Ureter (tissue), 1 donor: ENCODE measurements at regions not wholly inside any gene's neighbourhood (a gene's known extent, or its start where the extent isn't known, plus 50 kb on each side); places are given as distances from the start of the nearest gene placed in this dataset.

Source experiments
- DNase-seq: peaks from one replicate; pipeline ENCODE4 v3.0.0-alpha.2; 2020; ENCODE audit warnings: low spot score
- donor health status: DM: yes; HTN: yes; CAD: no.

DNA sequence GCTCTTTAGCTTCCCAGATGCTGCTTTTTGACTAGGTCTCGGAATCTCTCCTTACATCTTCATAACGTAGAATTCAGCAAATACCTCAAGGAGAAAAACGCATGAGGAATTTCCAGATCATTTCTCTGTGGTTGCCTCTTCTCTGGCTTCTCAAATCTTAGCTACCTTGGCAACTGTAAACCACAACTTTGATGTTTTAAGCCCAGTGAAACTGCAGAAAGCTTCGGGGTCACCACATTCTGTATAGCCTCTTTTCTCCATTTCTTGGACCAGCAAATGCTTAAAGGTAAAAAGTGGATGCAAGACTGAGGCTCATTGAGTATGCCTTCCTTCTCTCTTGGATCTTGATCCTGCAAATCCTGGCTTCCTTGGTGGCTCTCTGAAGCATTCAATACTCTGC, 125.5 kb upstream of the FBXL4 start:
- no peak for DNase-seq

DNA sequence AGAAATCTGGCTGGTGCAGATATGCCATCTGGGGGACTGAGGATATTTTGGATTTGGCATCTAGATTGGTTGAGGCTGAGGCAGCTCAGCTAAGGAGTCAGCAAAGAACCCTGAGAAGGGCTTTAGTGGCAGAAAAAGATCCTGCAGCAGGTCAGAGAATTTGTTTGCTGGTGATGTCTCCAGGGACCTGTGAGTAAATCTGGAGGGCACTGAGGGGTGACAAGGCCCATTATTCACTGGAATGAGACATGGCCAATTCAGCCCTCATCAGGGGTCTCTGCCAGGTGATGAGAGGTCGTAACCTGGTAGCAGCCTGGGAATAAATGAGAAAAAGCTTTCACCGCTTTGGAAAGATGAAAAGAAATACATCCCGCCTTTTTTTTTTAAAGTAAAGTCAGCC, 118.3 kb upstream of the FBXL4 start:
- DNase-seq, result no peak

DNA sequence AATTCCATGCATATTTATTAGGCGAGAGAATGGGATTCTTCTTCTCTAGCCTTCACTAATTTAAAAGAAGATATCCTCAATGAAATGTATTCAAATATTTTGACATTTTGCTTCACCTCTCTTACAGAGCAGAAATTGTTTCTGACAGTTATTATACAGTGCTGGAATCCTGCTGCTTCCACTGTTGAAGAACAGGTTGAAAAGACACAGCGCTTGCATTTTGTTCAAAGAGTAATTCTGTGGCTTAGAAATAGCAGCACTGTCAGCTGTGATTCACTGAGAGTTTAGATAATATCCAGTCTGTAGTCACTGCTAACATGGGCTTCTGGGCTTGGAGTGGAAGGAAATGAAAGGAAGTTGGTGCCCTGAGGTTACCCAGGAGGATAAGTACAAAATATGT, 117.1 kb upstream of the FBXL4 start:
- no peak for DNase-seq

DNA sequence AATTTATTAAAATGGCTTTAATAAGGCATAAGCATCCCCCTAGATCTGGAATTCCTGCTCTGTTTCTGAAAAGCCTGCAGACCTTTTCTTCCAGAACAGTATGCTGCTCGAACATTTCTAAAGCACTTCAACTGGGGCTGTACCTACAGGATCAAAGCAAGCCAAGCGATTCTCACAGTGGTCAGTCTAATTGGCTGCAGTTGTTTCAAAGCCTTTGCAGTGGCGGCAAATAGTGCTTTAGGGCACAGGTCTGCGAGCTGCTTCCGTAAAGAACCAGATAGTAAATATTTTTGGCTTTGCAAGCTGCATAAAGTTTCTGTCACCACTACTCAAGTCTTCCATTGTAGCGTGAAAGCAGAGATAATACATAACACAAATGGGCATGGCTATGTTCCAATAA, 88.9 kb upstream of the FBXL4 start:
- no peak for DNase-seq

DNA sequence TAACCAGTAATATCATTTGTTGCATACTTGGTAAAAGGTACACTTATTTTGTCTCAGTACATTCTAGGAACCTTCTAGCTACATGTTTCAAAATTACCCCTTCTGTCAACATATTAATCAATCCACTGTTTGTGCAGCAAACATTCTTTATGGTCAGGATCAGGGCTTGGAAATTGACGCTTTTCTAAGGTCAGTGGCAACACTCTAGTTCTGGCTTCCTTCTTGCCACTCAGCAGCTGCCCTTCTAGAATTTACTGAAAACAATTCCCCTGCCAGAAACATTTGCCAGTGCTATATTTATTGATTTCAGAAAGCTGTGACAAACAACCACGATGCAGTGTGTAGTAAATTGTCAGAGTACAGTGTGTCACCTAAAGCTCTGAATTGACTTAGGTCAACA, 84.7 kb upstream of the FBXL4 start:
- no peak for DNase-seq

DNA sequence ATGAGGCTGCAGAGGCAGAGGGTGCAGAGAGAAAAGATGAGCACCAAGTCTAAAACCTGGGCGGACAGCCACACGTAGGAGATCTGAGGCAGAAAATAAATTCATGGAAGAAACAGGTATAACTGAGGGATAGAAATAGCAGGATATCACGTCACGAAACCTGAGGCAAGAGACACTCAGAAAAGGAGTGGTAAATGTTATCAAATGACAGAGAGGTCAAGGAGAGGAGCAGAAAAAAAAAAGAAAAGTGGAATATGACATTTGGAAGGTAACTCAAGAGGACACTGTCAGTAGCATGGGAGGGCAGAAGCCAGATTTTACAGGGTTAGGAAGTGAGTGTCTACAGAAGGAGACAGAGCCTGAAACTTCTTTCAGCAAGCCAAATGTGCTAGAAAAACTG, 84.2 kb upstream of the FBXL4 start:
- no peak for DNase-seq

DNA sequence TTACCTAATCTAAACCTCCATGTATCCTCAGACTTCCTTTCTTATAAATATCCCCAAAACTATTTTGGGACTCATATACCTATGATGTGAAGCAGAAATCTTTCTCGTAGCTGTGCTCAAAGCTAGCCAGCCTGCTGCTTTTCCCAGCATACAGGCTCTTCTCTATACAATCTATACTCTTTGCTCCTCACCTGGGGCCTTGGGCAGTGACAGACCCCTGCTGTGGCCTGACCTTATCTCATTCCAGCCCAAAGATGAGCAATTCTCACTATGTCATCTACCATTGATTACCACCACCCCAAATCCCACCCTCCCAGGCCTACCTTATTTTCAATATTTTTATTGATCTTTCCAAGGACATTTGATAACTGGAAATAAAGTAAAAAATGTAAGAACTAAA, 83.2 kb upstream of the FBXL4 start:
- DNase-seq, result no peak

DNA sequence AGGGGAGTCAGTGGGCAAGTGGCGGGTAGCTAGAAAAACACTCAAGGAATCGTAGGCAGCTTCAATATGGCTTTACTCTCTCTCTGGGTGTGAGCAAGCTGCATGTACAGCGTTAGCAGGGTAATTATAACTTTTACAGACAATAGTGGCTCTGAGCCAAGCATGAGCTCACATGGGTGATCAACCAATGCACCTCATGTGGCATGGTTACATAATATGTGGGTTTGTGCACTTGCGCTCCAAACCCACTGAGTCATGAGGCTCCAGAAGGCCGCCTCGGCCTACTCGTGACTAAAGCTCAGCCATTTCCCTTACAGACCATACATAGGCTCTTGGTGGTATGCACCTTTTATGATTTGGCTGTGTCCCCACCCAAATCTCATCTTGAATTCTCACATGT, 78.4 kb upstream of the FBXL4 start:
- no peak for DNase-seq

DNA sequence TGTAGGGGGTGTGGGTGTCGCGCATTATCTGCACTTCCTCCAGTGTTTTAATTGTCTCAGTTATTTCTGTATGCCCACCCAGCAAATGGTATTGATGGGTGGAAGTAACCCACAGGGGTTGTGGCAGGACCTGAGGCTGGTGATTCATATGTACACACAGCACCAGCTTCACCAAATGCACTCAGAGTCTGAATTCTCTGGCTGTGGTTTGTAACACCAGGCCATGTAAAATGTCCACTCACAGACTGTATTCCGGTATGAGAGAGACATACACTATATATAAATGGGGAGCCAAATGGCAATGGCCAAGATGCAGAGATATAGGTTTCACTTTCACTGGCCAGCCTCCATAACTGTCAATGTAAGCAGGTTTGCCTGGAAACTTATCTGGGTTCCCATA, 76.3 kb upstream of the FBXL4 start:
- DNase-seq, result no peak

DNA sequence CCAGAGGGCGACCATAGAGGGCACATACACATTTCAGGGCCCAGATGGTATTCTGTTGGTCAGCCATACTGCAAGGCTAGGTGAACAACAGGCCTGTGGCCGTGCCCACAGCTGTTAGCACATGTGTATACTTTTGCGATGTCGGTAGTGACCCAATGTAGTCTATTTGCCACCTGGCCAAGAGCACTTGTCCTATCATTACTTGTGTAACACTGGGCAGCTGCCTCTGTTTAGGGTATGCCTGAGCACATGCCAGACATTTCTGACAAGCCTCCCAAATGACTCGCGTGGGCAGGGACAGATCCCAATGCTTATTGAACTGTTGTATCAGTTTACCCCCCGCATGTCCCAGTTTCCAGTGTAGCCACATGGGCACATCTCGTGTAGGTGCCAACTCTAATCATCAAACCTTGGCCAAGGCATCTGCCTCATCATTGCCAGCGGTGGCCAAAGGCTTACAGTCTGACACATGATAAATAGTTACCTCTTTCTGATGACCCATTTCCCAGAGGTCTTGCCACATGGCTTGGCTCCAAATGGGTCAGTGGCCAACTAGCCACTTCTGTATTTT, 74.4 kb upstream of the FBXL4 start:
- no peak for DNase-seq

DNA sequence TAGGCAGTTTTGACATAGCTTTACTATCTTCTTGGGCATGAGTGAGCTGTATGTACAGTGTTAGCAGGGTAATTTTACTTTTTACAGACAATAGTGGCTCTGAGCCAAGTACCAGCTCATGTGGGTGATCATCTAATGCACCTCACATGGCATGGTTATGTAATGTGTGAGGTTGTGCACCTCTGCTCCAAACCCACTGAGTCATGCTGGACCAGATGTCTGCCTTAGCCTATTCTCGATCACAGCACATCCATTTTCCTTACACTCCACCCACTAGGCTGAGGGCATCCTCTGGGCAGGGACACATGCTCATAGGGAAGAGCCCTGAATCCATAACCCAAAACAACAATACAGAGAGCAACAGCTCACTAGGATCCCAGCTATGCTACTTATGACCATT, 71.6 kb upstream of the FBXL4 start:
- DNase-seq, result no peak

DNA sequence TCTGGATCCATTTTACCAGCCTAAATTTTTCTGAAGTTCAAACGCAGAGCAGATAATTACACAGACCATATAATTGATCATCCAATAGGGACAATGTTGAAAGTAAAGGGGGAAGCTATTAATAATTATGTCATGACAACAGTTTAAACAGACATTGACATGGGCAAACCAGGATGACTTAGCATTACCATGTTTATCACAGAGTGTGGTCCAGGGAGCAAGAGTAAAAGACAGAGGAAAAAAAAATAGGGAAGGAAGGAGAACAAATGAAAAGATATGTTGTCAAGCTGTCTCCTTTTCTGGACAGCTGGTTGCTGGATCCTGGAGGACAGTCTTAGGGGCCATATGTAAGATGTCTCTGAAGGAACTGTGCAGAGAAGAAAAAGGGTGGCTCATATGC, 69.4 kb upstream of the FBXL4 start:
- no peak for DNase-seq

DNA sequence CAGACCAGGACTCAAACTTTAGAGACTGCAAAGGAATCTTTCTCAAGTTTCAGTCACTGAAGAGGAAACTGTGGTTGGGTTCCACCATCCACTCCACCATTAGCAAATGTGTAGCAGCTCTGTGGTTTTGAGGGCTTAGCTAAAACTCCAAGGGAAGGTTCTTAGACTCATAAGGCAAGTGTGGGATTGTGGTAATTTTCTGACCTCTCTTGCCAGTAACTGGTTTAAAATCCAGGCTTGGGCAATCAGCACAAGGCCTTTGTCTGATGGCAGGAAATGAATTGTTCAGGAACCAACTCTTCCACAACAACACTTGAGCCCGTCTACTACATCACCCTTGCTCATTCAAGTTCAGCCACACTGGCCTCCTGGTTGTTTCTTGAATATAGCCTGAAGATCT, 68.6 kb upstream of the FBXL4 start:
- DNase-seq, result no peak

DNA sequence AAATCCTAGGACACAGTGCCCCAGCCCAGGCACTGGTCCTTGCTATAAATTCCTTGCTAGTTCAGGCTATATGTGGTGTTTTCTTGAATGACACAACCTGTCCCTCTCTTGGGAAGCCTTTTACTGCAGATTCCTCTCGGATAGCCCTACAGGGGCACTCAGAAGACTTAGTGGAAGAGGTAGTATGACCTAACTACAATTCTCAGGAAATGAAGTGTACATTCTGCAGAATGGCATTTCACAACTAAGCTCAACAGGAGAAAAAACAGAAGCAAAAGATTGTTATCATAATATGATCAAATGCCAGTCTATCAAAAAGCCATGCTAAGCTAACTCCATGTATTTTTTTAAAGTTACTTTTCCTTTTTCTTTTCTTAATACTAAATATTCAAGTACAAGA, 66.3 kb upstream of the FBXL4 start:
- DNase-seq, result no peak

DNA sequence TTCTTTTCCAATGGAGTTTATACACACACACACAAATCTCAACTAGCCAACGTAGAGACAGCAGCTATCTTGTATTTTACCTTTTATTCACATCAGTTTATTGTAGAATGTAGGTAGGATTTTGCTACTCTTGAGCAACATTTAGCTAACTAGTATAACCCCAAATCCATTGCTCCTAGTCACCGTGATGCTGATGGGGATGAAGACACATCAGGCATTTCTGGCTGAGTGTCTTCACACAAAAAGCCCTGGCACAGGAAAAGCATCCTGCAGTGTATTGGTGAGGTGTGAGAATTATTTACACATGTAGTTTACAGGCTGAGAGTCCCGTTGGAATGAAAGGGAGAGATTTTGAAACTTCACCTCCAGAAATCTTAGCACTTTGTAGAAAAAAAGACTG, 65.9 kb upstream of the FBXL4 start:
- DNase-seq, result no peak

DNA sequence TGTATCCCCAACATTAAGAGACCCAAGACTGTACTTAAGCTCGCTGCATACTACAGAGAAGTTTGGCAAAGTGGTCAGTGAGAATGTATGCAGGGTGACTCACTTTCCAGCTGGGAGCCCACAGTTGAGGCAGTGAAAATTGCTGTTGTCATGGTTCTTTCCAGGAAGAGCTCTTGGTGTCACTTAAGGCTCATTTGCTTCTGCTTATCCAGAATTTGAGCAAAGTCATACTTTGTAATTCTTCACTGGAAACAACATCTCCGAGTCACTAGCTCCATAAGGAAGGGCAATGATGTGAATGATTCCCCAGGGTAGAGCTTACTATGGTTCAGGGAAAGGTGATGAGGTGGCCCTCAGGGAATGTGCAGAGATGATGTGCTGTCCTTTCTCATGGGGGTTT, 65.4 kb upstream of the FBXL4 start:
- DNase-seq, result no peak

DNA sequence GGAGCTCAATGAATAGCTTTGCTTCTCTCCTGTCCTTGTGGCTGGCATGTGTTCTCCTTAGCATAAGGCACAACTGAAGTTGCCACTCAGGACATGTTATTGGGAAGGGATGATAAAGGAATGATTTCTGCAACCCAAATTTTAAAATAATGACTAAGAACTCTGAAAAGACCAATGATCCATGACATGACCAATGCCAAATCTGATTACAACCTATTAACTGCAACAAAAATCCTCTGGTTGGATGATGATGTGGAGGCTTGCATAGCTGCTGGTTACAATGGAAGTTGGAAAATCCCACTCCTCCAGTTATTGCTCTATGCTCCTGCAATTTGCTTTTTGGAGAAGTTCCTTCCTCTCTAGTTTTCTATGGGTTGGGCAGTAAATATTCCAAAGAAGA, 63.4 kb upstream of the FBXL4 start:
- no peak for DNase-seq

DNA sequence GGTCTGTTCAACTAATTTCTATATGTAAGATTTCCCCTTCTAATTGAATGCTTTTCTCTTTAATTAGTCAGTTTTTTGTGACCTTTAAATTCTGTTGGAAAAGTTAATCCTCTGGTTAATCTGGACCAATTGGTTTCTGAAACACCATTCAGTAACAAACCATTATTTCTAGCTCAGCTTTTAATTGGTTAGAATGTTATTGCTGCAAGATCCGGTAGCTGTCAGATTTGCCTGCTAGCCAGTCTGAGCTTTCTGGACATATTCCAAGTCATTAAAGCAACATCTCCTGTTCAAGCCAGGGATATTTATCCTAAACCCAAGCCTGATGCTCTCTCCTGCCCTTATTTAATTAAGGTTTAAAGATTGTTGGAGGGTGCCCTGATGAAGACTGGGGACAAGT, 55.1 kb upstream of the FBXL4 start:
- DNase-seq, result no peak

DNA sequence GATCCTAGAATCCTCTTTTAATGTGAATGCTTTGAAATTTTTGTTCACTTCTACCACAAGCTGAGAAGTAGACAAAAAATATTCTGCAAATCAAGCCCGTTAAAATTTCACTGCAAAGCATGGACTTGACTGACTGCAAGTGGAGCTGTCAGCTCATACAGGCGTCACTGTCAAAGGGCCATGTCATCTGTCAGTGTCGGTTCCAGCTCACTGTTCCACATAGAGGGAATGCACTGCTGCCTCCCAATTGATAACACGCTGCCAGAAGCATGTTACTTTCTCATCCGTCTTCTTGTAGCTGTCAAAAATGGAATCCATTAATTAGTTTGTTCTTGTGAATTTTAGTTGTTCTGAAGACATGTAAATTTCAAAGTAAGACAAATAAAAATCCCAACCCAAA, 50.4 kb upstream of the FBXL4 start:
- no peak for DNase-seq
